ENCODE measurements at regions not wholly inside any gene's neighbourhood (a gene's known extent, or its start where the extent isn't known, plus 50 kb on each side); places are given as distances from the start of the nearest gene placed in this dataset.

- Mint-ChIP-seq H3K4me1 (ENCODE audit: low read depth in 2 of 2) (no peaks in the 10 kb centered on the region), H3K36me3 (no peaks in the 10 kb centered on the region), H3K27me3 (peaks cover 7 to 10% of the 10 kb centered on the region in 2 donors), H3K4me3 (no peak overlapping the region), H3K9me3 (no peaks in the 10 kb centered on the region), H3K27ac (no peak overlapping the region)
- ATAC-seq (no peak), DNase-seq (ENCODE audit: low spot score) (no peak)
Measured at GRCh38 chr11:69954756-69955155, 123.4 kb upstream of the ANO1 start.

GRCh38 chr11:69956669-69957190 lies 121.4 kb upstream of the ANO1 start:
- no peak for DNase-seq (ENCODE audit: low spot score)
- no peak for ATAC-seq
- no peak overlapping the region for H3K27ac Mint-ChIP-seq
- peaks cover 10 to 11% of the 10 kb centered on the region in 2 donors for H3K27me3 Mint-ChIP-seq
- no peaks in the 10 kb centered on the region for H3K4me1 Mint-ChIP-seq (ENCODE audit: low read depth in 2 of 2)
- no peaks in the 10 kb centered on the region for H3K9me3 Mint-ChIP-seq
- no peak overlapping the region for H3K4me3 Mint-ChIP-seq
- no peaks in the 10 kb centered on the region for H3K36me3 Mint-ChIP-seq

GRCh38 chr11:69957849-69958248 lies 120.3 kb upstream of the ANO1 start:
- H3K27ac Mint-ChIP-seq = no peak overlapping the region
- H3K4me3 Mint-ChIP-seq = no peak overlapping the region
- H3K4me1 Mint-ChIP-seq (ENCODE audit: low read depth in 2 of 2) = no peaks in the 10 kb centered on the region
- H3K9me3 Mint-ChIP-seq = no peaks in the 10 kb centered on the region
- ATAC-seq (no peak), DNase-seq (ENCODE audit: low spot score) (no peak)
- peaks cover 8 to 11% of the 10 kb centered on the region in 2 donors for H3K27me3 Mint-ChIP-seq
- no peaks in the 10 kb centered on the region for H3K36me3 Mint-ChIP-seq

- Mint-ChIP-seq H3K4me3 (no peak overlapping the region), H3K36me3 (no peaks in the 10 kb centered on the region), H3K27me3 (peaks cover 6 to 11% of the 10 kb centered on the region in 2 donors), H3K9me3 (no peaks in the 10 kb centered on the region), H3K27ac (no peak overlapping the region), H3K4me1 (ENCODE audit: low read depth in 2 of 2) (no peaks in the 10 kb centered on the region)
- DNase-seq (ENCODE audit: low spot score) = no peak
- no peak for ATAC-seq
Measured at GRCh38 chr11:69958308-69958707, 119.8 kb upstream of the ANO1 start.

- Mint-ChIP-seq H3K4me1 (ENCODE audit: low read depth in 2 of 2) (no peaks in the 10 kb centered on the region), H3K36me3 (no peaks in the 10 kb centered on the region), H3K9me3 (no peaks in the 10 kb centered on the region), H3K27ac (no peak overlapping the region), H3K27me3 (peaks cover 6 to 11% of the 10 kb centered on the region in 2 donors), H3K4me3 (no peak overlapping the region)
- no peak for ATAC-seq
- no peak for DNase-seq (ENCODE audit: low spot score)
Measured at GRCh38 chr11:69959461-69959860, 118.7 kb upstream of the ANO1 start.

- ATAC-seq (no peak), DNase-seq (ENCODE audit: low spot score) (peak; percentile 16)
- no peaks in the 10 kb centered on the region for H3K4me1 Mint-ChIP-seq (ENCODE audit: low read depth in 2 of 2)
- peaks cover 3 to 11% of the 10 kb centered on the region in 2 donors for H3K27me3 Mint-ChIP-seq
- no peaks in the 10 kb centered on the region for H3K36me3 Mint-ChIP-seq
- no peaks in the 10 kb centered on the region for H3K9me3 Mint-ChIP-seq
- H3K4me3 Mint-ChIP-seq = no peak overlapping the region
- H3K27ac Mint-ChIP-seq = no peak overlapping the region
Measured at GRCh38 chr11:69961738-69962137, 116.4 kb upstream of the ANO1 start.

- Mint-ChIP-seq H3K4me1 (ENCODE audit: low read depth in 2 of 2) (no peaks in the 10 kb centered on the region), H3K36me3 (no peaks in the 10 kb centered on the region), H3K4me3 (no peak overlapping the region), H3K9me3 (no peaks in the 10 kb centered on the region), H3K27me3 (peaks cover 3 to 9% of the 10 kb centered on the region in 2 donors), H3K27ac (no peak overlapping the region)
- ATAC-seq (no peak), DNase-seq (ENCODE audit: low spot score) (peak; percentile 15)
Measured at GRCh38 chr11:69962152-69962551, 116.0 kb upstream of the ANO1 start.

GRCh38 chr11:69963533-69964246 lies 114.4 kb upstream of the ANO1 start:
- no peaks in the 10 kb centered on the region for H3K4me1 Mint-ChIP-seq (ENCODE audit: low read depth in 2 of 2)
- H3K27me3 Mint-ChIP-seq = peaks cover 0 to 6% of the 10 kb centered on the region in 2 donors
- H3K9me3 Mint-ChIP-seq = no peaks in the 10 kb centered on the region
- no peak overlapping the region for H3K4me3 Mint-ChIP-seq
- H3K27ac Mint-ChIP-seq = no peak overlapping the region
- no peaks in the 10 kb centered on the region for H3K36me3 Mint-ChIP-seq
- no peak for ATAC-seq
- no peak for DNase-seq (ENCODE audit: low spot score)

GRCh38 chr11:69964247-69964643 lies 113.9 kb upstream of the ANO1 start:
- no peaks in the 10 kb centered on the region for H3K9me3 Mint-ChIP-seq
- ATAC-seq = no peak
- H3K4me3 Mint-ChIP-seq = no peak overlapping the region
- H3K27me3 Mint-ChIP-seq = peaks cover 0 to 6% of the 10 kb centered on the region in 2 donors
- DNase-seq (ENCODE audit: low spot score) = no peak
- no peak overlapping the region for H3K27ac Mint-ChIP-seq
- no peaks in the 10 kb centered on the region for H3K36me3 Mint-ChIP-seq
- no peaks in the 10 kb centered on the region for H3K4me1 Mint-ChIP-seq (ENCODE audit: low read depth in 2 of 2)

- Mint-ChIP-seq H3K4me3 (no peak overlapping the region), H3K9me3 (no peaks in the 10 kb centered on the region), H3K4me1 (ENCODE audit: low read depth in 2 of 2) (peaks cover 3 to 6% of the 10 kb centered on the region in 2 donors), H3K27me3 (peaks cover 0 to 4% of the 10 kb centered on the region in 2 donors), H3K36me3 (no peaks in the 10 kb centered on the region), H3K27ac (no peak overlapping the region)
- ATAC-seq (no peak), DNase-seq (ENCODE audit: low spot score) (no peak)
Measured at GRCh38 chr11:69965821-69966582, 112.1 kb upstream of the ANO1 start.

- no peak for ATAC-seq
- no peak overlapping the region for H3K27ac Mint-ChIP-seq
Measured at GRCh38 chr11:69966583-69966835, 111.6 kb upstream of the ANO1 start.

GRCh38 chr11:69966910-69967483 lies 111.1 kb upstream of the ANO1 start:
- H3K36me3 Mint-ChIP-seq = no peaks in the 10 kb centered on the region
- no peak for DNase-seq (ENCODE audit: low spot score)
- ATAC-seq = no peak
- H3K4me1 Mint-ChIP-seq (ENCODE audit: low read depth in 2 of 2) = peaks cover 6% of the 10 kb centered on the region in 2 donors
- H3K9me3 Mint-ChIP-seq = no peaks in the 10 kb centered on the region
- peaks cover 0 to 8% of the 10 kb centered on the region in 2 donors for H3K27me3 Mint-ChIP-seq
- no peak overlapping the region for H3K27ac Mint-ChIP-seq
- H3K4me3 Mint-ChIP-seq = no peak overlapping the region

More at GRCh38 chr11:69966583-69966835, 111.6 kb upstream of the ANO1 start:
- Mint-ChIP-seq H3K36me3 (no peaks in the 10 kb centered on the region), H3K4me3 (no peak overlapping the region), H3K4me1 (ENCODE audit: low read depth in 2 of 2) (peaks cover 5 to 6% of the 10 kb centered on the region in 2 donors), H3K9me3 (no peaks in the 10 kb centered on the region), H3K27me3 (peaks cover 0 to 5% of the 10 kb centered on the region in 2 donors)
- DNase-seq (ENCODE audit: low spot score) = no peak

GRCh38 chr11:69967484-69967883 lies 110.6 kb upstream of the ANO1 start:
- Mint-ChIP-seq H3K36me3 (no peaks in the 10 kb centered on the region), H3K27me3 (peaks cover 0 to 8% of the 10 kb centered on the region in 2 donors), H3K4me1 (ENCODE audit: low read depth in 2 of 2) (peaks cover 6% of the 10 kb centered on the region in 2 donors), H3K27ac (no peak overlapping the region), H3K4me3 (no peak overlapping the region), H3K9me3 (no peaks in the 10 kb centered on the region)
- DNase-seq (ENCODE audit: low spot score) (no peak), ATAC-seq (no peak)
